Right hindlimb (tissue), 1 donor: ENCODE measurements at regions not wholly inside any gene's neighbourhood (a gene's known extent, or its start where the extent isn't known, plus 50 kb on each side); places are given as distances from the start of the nearest gene placed in this dataset.
A peak's percentile ranks its signal among the peaks of the same experiment; 100 is the strongest.
"Not testable (repeated sequence)": the region's sequence is repeated elsewhere in the genome, so short reads cannot be mapped to it uniquely, and the experiment has no call there.

ENCODE experiments used
- DNase-seq: peaks from one replicate; pipeline ENCODE4 v3.0.0-alpha.2; 2018

- DNase-seq: no peak
These were observed 272.0 kb upstream of the GCFC2 start for GRCh38 chr2:75982719-75983118.

- DNase-seq: no peak
These were observed 253.9 kb upstream of the GCFC2 start for GRCh38 chr2:75964646-75965045.

GRCh38 chr2:75960472-75961009 is 249.8 kb upstream of the GCFC2 start:
- DNase-seq: no peak

GRCh38 chr2:75959724-75960471 is 249.2 kb upstream of the GCFC2 start:
- no peak for DNase-seq

GRCh38 chr2:75954761-75955160 is 244.0 kb upstream of the GCFC2 start:
- DNase-seq: no peak

GRCh38 chr2:75952173-75952572 is 241.5 kb upstream of the GCFC2 start:
- no peak for DNase-seq

- DNase-seq: no peak
These were observed 238.8 kb upstream of the GCFC2 start for GRCh38 chr2:75949385-75950030.

GRCh38 chr2:75936311-75936710 is 225.6 kb upstream of the GCFC2 start:
- no peak for DNase-seq

GRCh38 chr2:75932996-75933395 is 222.3 kb upstream of the GCFC2 start:
- DNase-seq: no peak

GRCh38 chr2:75928093-75928492 is 217.4 kb upstream of the GCFC2 start:
- DNase-seq: no peak

- DNase-seq: no peak
These were observed 214.8 kb upstream of the GCFC2 start for GRCh38 chr2:75925331-75926024.

GRCh38 chr2:75922191-75922590 is 211.5 kb upstream of the GCFC2 start:
- no peak for DNase-seq

- DNase-seq: no peak
These were observed 210.3 kb upstream of the GCFC2 start for GRCh38 chr2:75920859-75921551.

GRCh38 chr2:75915851-75916634 is 205.3 kb upstream of the GCFC2 start:
- DNase-seq: no peak

GRCh38 chr2:75896779-75897366 is 186.2 kb upstream of the GCFC2 start:
- peak; percentile 25 for DNase-seq

GRCh38 chr2:75894170-75894569 is 183.5 kb upstream of the GCFC2 start:
- no peak for DNase-seq

- no peak for DNase-seq
These were observed 181.8 kb upstream of the GCFC2 start for GRCh38 chr2:75892490-75892889.

GRCh38 chr2:75882530-75882929 is 171.8 kb upstream of the GCFC2 start:
- DNase-seq: no peak

- not testable (repeated sequence) for DNase-seq
These were observed 164.9 kb upstream of the GCFC2 start for GRCh38 chr2:75875606-75876005.

- not testable (repeated sequence) for DNase-seq
These were observed 161.3 kb upstream of the GCFC2 start for GRCh38 chr2:75871762-75872614.

GRCh38 chr2:75870651-75871137 is 160.0 kb upstream of the GCFC2 start:
- no peak for DNase-seq
